Stimulated activated CD4-positive, alpha-beta T cell treated with anti-CD3 and anti-CD28 coated beads, Interleukin-2, amount 100 ng/mL, for 4 hours (primary cell): ENCODE measurements at regions not wholly inside any gene's neighbourhood (a gene's known extent, or its start where the extent isn't known, plus 50 kb on each side); places are given as distances from the start of the nearest gene placed in this dataset.

Experiments
- DNase-seq: peaks from one replicate; pipeline ENCODE4 v3.0.0-alpha.2; 2020; ENCODE audit warnings: low read depth

GRCh38 chr4:153034681-153035080, 98.6 kb downstream of the FHDC1 start:
- no peak for DNase-seq

DNA sequence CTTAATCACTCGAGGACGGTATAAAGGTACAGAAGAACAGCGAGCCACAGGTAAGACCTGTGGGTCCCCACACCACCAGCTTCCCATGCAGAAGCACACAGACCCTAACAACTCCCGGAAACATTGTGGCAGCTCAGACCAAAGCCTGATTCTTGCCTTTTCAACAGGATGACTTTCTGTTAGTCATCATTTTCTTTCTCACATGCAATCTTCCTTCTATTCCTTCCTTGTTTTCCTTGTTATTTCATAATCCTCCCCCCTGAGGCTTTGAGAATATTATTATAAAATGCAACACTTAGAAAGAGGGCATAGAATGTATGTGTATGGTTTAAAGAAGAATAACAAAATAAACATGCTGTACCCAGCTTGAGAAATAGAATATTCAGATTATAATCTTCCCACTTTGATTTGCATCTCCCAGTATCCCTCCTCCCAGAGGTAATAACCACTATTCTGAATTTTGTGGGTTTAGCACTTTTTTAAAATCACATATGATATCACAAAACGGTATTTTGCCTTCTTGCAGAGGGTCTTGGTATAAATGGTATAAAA, 100.9 kb downstream of the FHDC1 start:
- no peak for DNase-seq

DNA sequence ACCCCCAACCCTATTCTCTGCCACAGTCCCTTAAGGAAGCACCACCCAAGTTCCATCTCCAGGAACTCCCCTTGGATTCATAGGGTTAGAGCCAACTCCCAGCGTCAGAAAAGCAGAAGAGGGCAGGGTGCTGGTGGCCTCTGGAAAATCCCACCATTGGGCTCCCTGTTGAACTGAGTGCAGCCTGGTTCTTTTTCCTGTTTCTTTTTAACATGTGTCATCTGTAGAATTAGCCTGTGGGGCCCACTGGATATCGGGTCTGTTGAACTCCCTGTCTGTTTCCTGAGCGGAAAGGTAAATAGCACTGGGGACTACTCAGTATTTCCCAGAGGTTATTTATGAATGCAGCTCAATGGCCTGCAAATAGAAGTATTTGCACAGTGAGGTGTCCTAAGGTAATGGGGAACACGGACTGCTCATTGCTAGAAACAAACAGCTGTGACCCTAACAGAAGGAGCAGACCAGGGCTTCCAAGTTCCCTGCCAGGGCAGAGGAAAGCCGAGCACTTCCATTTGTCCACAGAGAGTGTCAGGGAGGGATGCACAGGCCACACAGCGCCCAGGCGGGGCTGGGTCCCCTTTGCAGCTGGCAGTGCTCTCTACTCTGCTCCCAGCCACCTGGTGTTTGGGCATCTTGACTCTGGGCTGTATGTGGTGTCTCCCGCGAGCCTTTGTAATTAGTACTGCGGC, 102.6 kb downstream of the FHDC1 start:
- DNase-seq = no peak

GRCh38 chr4:153039542-153040185, 103.5 kb downstream of the FHDC1 start:
- DNase-seq = no peak

- DNase-seq = no peak
These were observed 104.6 kb downstream of the FHDC1 start for GRCh38 chr4:153040677-153041076.

DNA sequence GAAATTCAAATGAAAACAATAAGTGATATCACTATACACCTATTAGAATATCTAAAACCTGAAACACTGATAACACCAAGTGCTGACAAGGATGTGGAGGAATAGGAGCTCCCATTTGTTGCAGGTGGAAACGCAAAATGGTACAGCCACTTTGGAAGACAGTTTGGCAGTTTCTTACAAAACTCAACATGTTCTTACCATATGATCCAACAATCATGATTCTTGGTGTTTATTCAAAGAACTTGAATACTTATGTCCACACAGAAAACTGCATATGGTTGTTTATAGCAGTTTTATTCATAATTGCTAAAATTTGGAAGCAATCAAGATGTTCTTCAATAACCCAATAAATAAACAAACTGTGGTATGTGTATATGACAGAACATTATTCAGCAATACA, 107.9 kb downstream of the FHDC1 start:
- no peak for DNase-seq

DNA sequence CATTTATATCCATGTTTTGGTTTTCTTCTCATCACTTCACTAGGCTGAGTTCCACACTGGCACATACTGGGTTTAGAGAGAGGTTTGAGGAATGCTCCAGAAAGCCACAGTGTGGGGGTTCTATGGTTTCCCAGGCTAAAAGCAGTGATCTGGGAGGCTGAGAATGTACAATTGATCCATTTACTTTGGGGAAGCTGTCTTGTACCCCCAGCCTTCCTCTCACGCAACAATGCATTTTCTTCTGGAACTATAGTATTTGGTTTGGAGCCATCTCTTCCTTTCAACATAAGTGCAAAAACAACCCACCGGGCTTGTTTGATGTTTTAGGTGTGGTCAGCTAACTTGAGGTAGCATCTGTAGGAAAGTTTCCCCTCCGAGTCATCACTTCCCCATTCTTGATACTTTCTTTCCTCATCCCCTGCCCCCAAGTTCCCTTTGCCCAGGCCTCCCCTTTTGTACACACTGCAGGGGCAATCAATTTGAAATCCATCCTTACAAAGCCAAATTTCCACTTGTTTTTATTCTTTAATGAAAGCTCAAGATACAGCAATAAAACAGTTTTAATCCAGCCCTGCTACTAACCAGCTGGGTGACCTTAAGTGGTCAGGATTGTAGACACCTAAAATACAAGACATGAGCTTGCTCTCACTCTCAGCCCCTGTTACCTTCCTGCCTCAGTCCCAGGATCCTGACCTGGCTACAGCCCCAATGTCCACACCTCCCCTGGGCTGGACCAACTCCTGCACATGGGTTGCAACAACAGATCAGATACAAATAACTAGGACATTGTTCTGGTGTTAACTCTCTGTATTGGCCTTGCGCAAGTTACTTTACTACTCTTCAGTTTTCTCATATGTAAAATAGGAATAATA, 109.2 kb downstream of the FHDC1 start:
- no peak for DNase-seq

DNA sequence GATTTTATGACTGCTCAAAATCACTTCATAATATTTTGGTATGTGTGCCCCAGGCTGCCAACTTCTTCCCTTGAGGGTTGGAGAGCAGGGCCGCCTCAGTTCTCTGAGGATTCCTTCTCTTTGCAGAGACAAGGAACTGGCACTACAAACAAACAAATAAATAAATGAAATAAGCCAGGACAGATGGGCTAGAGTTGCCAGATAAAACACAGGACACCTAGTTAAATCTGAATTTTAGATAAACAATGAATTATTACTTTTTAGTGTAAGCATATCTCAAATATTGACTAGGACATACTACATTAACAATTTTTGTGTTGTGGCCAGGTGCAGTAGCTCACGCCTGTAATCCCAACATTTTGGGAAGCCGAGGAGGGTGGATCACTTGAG, 122.5 kb downstream of the FHDC1 start:
- DNase-seq = no peak

DNA sequence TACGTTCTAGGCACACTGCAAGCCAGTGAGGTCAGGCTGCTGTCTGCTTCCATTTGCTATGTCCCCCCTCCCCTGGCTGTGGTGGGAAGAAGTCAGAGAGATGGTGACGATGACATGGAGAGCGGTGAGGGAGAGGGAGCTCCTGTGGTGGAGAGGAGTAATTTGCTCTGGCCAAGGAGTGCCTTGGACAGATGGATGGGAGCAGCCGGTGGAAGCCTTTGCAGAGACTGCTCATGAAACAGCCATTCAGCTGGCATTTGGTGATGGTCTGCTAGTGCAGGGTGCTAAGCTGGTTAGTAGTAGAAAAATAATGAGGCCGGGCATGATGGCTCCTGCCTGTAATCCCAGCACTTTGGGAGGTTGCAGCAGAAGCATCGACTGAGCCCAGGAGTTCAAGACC, 124.1 kb downstream of the FHDC1 start:
- no peak for DNase-seq

DNA sequence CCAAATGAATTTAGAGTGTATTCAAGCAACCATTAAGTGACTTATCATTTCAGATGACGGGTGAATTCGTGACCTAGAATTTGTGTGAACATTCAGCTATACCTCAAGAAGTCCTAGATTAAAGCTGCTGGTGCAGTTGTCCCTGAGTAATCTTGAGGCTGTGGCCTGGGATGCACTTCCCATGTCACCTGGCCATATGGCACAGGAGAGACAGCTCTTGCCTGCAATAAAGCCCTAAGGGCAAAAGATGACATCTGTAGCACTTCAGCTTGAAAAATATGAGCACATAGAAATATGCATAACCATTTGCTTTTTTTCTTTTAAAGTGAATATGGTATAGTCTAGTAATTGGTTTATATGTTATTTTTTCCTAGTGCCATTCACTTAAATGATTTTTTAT, 125.8 kb downstream of the FHDC1 start:
- no peak for DNase-seq

DNA sequence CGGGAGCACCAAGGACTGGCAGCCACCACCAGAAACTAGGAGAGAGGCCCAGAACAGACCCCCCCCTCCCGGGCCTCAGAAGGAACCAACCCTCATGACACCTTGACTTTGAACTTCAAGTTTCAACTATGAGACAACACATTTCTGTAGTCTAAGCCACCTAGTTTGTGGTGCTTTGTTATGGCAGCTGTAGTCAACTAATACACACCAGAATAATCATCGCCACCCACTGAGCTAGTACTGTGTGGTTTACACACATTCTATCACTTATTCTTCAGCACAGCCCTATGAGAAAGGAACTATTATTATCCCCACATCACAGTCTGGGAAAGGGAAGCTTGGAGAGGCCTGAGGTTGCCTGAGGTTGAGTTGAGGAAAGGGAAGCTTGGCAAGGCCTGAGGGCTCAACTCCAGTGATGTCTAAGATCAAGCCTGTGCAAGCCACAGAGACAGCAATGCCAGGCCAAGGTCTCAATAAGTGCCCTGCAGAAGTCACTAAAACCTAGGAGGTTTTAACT, 126.6 kb downstream of the FHDC1 start:
- DNase-seq = no peak

GRCh38 chr4:153063490-153063889, 127.4 kb downstream of the FHDC1 start:
- no peak for DNase-seq

- no peak for DNase-seq
These were observed 128.4 kb downstream of the FHDC1 start for GRCh38 chr4:153064571-153064970.

GRCh38 chr4:153065276-153065675, 129.2 kb downstream of the FHDC1 start:
- DNase-seq = no peak

GRCh38 chr4:153067376-153067775, 131.3 kb downstream of the FHDC1 start:
- DNase-seq = no peak

DNA sequence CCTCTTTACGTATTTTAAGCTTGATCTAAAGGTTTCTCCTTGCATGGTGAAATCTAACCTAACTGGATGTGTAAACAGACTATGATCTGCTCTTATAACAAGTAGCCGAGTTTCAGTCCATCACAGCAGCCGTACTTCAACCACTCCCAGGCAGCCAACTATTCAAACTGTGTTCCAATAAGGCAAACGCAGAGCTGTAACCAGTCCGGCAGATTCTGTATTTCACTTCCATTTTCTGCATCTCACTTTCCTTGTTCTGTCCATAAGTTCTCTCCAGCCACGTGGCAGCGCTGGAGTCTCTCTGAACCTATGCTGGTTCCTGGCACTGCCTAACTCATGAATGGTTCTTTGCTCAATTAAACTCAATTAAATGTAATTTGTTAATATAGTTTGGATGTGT, 132.6 kb downstream of the FHDC1 start:
- DNase-seq = no peak

DNA sequence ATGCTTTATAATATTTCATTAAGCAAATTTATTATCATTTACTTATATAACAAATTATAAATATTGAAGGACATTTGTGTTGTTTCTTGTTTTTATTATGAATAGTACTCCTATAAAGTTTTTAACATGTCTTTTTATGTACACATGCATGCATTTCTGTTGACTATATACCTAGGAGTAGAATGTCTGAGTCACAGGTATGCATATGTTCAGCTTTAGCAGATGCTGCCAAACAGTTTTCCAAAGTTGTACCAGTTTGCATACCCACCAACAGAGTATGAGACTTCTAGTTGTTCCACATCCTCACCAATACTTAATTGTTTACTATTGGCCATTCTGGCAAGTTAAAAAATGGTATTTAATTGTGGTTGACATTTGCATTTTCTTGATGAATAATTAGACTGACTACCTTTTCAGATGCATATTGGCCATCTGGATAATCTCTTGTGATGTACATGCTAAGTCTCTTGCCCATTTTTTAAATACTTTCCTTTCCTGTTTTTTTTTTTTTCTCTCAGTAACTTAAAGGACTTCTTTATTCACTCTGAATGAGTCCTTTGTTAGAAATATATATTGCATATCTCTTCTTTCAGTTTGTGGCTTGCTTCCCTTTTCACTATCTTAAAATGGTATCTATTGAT, 132.2 kb upstream of the TRIM2 start:
- no peak for DNase-seq

DNA sequence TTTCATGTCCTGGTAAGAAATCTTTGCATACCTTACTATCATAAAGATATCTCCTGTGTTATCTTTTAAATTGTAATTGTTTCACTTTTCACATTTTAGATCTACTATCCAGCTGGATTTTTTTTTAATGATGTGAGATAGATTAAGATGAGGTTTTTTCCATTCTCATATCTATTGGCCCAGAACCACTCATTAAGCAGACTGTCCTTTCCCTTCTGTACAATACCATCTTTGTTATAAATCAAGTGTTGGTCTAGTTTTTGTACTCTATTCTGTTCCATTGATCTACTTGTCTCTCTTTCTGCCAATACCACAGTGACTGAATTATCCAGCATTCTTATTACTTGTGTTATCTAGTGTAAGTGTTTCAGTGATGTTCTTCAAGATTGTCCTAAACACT, 131.6 kb upstream of the TRIM2 start:
- no peak for DNase-seq

DNA sequence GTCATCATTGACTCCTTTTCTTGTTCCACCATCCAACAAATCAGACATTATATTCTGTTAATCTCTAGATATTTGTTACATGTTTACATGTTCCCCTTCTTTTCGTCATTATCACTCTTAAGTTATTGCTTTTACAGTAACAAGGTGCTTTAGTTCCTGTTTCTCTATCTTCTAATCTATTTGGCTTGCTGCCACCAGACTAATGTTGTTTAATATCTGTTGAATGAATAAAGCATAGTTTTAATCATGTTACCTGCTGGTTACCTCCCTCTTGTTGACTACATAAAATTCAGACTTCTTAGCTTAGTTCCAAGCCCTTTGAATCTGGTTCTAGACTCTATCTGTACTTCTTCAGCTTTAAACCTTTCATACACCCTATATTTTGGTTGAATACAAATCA, 129.8 kb upstream of the TRIM2 start:
- DNase-seq = no peak

GRCh38 chr4:153074936-153075630, 129.2 kb upstream of the TRIM2 start:
- DNase-seq = no peak

- no peak for DNase-seq
These were observed 128.3 kb upstream of the TRIM2 start for GRCh38 chr4:153075836-153076518.
